VCaP (cell line): ENCODE measurements at regions not wholly inside any gene's neighbourhood (a gene's known extent, or its start where the extent isn't known, plus 50 kb on each side); places are given as distances from the start of the nearest gene placed in this dataset.

Source experiments
- H3K27ac ChIP-seq: fragments of 450-650 bp; 2 replicates; pipeline ENCODE4 v1.5.1; 2017
- TF ChIP-seq, protein P1 (sequence below): fragments of 450-650 bp; conservative IDR thresholded peaks from 2 replicates; pipeline ENCODE4 v1.5.1; 2017; ENCODE audit warnings: mild to moderate bottlenecking, moderate library complexity

DNA sequence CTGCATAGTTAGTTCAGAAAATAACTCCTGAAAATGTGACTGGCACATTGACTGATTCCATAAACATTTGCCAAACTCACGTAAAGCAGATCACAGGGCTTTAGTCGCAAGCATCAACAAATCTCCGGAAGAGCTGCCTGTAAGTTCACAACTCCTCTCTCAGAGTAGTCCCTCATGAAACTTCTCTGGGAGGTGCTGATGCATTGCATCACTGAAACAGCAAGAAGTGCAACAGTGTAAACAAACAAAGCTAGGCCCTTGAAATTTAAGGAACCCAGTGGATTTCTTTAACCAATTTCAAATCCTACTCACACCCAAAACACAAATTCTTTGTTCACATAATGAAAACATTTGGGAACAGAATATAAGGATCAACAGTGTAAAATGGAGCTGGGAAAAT lies 1691.7 kb upstream of the FLRT2 start:
- TF ChIP-seq, protein P1, sequence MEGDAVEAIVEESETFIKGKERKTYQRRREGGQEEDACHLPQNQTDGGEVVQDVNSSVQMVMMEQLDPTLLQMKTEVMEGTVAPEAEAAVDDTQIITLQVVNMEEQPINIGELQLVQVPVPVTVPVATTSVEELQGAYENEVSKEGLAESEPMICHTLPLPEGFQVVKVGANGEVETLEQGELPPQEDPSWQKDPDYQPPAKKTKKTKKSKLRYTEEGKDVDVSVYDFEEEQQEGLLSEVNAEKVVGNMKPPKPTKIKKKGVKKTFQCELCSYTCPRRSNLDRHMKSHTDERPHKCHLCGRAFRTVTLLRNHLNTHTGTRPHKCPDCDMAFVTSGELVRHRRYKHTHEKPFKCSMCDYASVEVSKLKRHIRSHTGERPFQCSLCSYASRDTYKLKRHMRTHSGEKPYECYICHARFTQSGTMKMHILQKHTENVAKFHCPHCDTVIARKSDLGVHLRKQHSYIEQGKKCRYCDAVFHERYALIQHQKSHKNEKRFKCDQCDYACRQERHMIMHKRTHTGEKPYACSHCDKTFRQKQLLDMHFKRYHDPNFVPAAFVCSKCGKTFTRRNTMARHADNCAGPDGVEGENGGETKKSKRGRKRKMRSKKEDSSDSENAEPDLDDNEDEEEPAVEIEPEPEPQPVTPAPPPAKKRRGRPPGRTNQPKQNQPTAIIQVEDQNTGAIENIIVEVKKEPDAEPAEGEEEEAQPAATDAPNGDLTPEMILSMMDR: no peak
- no peak overlapping the region for H3K27ac ChIP-seq

DNA sequence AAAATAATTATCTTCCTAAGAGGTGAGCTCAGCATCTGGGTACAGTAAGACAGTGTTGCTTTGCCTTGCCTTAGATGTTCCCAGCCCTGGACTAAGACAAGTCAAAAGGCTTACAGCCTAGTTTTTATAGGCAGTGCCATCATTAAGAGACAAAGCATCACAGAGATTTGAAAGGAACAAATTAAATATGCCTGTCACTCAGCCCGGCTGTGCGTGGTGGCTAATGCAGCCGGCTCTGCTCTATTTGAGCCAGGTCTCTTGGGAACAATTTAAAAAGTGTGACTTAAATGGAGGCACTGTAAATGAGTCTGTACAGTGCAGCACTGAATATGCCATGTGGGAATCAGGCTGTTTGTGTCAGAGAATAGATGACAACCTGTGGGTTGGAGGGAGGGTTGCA lies 1687.4 kb upstream of the FLRT2 start:
- TF ChIP-seq, protein P1: no peak
- no peak overlapping the region for H3K27ac ChIP-seq

DNA sequence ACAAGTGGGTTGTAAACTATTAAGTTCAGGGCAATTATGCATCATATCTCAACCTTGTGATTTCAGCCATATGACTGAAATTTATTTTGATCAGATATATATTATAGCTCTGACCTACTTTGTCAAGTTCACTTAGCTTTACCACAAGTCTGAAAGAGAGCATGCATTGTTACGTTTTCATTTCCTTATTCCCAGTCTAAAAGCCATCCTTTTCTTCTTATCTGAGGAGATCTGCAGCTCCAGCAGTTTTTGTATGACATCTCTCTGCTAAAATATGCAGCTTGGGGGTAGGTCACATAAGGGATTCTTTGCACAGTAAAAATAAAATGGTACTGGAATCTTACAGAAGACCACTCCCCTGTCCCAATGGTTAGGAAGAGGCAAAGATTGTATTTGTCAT lies 1682.8 kb upstream of the FLRT2 start:
- TF ChIP-seq, protein P1: no peak
- no peak overlapping the region for H3K27ac ChIP-seq

DNA sequence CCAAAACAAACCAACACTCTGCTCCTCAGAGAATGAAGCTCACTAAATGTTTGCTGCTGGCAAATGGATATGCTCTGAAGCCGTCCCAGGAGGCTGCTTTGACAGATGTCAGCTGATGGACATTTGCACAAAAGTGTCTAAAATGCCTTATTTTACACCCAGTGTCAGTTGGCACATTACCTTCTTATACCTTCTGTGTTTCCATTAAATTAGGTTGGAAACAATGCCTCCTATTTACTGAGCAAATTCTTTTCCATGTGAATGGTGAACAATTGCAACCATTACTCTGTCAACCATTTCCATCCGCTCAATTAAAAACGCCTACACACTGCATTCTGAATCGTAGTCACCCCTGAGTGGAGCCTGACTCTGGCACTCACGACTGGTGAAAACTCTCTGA lies 1679.9 kb upstream of the FLRT2 start:
- no peak overlapping the region for H3K27ac ChIP-seq
- TF ChIP-seq, protein P1: no peak

DNA sequence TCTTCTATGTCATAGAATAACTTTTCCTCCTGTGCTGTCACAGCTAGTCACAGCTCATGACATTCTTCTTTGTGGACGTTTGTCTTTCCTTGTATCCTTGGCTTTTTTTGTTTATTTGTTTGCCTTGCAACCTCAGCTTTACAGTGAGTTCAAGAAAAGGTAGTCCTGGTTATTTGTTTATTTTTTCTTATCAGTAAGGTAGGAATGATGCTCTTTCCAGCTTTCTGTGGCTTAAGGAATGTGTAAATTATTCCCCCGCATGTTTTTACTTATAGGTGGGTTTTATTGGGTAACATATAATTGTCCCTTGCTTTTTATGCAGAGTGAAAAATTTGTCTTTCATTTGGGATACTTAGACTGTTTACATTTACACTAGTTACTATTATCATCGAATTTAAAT lies 1673.6 kb upstream of the FLRT2 start:
- no peak overlapping the region for H3K27ac ChIP-seq
- TF ChIP-seq, protein P1: no peak

DNA sequence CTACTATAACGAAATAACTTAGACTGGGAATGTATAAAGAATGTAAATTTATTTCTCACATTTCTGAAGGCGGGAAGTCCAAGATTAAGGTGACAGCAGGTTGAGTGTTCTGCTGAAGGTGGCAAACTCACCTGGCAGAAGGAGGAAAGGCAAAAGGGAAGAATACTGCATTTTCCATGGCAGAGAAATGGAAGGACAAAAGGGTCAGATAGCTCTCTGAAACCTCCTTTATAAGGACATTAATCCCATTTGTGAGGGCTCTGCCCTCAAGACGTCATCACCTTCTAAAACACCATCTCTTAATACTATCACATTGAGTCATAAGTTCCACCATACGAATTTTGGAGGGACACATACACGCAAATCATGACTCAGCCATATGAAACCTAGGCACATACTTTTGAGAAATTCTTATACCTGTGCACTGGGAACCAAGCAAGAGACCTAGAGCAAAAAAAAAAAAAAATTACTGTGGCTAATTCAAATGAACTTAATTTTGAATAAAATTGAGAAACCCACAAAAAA lies 1669.3 kb upstream of the FLRT2 start:
- H3K27ac ChIP-seq: no peak overlapping the region
- TF ChIP-seq, protein P1: no peak

DNA sequence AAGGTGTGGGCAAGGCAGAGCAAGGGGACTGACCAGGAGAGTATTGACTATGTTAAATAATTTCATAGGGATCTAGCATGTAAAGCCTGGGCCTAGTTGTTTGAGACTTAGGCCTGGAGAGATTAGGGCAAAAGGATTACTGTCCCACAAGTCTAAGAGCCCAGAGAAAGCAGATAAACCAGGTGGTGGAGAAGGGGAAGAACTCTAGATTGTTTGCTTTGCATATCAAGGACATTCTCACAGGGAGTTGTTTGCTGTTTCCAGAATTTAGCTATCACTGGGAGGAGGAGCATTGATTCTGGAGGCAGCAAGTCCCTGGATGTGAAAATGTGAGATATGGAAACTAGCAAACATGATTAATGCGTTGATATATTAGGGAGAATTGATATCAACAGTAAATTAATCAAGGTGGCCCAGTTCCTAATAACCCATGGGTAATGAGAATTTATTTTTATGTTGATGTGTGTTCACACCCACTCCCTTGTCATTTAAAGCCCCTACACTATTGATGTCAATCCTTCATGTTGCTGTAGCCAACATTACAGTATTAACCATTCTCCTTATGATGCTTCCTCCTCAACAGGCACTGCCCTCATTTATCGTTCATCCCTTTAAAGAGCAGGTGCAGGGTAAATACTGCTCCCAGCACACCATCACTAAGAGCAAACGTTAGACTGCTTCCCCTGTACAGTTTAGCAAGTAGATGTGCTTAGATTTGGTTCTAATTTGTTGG lies 1666.7 kb upstream of the FLRT2 start:
- TF ChIP-seq, protein P1: no peak
- H3K27ac ChIP-seq: no peak overlapping the region
